NCI-H1436 (cell line): ENCODE measurements at regions not wholly inside any gene's neighbourhood (a gene's known extent, or its start where the extent isn't known, plus 50 kb on each side); places are given as distances from the start of the nearest gene placed in this dataset.
A peak's percentile ranks its signal among the peaks of the same experiment; 100 is the strongest.

ENCODE experiments used
- DNase-seq: peaks from one replicate; lab custom pipeline; 2025; lab: John Stamatoyannopoulos, UW

DNA sequence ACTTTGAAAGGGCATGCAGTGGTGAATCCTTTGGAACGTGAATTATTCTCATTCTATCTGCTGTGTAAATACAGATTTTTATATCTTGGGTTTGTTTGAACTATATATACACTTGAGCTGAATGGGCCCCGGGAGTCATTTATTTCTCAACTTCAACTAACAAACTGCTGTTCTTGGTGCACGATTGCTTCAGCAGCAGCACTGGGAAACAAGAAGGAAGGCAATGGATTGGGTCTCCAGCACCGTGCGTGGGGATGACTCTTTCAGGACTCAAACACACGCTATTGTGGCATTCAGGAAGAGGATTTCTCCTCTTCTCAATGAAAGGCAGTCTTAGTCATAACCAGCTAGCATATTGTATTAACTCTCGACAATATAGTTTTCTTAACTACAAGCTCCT lies 226.0 kb upstream of the NFE2L3 start:
- DNase-seq: no peak

DNA sequence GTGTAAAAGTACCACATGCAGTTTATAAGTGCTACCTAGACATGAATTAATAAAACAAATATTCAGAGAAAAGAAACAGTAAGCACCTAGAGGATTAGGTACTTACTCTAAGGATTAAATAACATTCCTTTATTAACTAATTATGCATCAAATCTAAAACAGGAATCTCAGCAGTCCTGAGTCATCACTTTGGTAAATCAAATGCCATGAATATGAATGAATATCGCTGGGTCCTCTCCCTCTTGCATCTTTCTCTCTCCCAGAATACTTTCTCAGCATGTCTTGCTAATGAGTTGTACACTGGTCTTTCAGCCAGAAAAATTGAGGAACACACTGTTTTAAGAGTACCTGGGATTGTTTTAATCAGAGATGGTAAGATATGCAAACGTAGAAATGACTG lies 225.5 kb upstream of the NFE2L3 start:
- DNase-seq: no peak

DNA sequence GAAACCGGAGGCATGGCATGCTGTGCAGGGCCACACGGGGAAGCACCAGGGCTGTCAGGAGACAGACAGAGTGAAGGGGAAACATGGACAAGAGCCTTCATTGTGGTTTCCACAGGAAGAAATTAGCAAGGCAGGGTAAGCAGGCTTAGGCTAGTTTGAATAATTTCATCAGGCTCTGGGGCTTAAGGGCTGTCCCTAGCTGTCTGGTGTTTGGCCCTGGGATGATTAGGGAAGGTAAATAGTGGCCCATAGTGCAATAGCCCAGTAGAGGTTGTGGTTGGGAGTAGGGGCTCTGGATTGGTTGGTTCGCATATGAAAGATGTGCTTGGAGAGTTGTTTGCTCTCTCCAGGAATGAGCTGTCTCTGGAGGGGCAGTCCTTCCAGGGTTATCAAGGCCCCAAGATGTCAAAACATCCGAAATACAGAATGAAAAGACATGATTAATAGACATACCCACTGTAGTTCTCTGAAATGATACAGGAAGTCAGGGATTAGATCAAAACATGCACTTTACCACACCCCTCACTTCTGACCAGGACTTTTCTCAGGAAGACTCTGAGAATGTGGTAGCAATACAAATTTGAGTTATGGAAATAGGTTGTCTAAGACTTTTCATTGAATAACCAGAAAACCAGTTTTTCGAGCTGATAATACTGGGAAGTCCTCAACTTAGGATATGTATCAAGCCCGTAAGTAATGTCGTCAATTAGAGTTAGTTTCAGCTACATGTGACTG lies 224.9 kb upstream of the NFE2L3 start:
- DNase-seq: no peak

DNA sequence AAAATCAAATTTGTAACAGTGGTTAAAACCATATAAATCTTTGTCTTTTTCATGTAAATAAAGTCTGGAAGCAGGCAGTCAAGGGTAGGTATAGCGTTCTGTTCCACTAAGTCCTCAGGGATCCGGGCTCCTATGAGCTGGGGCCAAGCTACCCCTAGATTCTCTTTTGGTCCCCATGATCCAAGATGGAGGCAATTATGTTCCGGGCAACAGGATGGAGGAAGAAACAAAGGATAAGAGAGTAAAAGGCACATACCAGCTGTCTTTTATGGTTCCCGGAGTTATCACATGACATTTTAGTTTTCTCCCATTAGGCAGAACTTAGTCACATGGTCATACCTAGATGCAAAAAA lies 224.4 kb upstream of the NFE2L3 start:
- DNase-seq: no peak

DNA sequence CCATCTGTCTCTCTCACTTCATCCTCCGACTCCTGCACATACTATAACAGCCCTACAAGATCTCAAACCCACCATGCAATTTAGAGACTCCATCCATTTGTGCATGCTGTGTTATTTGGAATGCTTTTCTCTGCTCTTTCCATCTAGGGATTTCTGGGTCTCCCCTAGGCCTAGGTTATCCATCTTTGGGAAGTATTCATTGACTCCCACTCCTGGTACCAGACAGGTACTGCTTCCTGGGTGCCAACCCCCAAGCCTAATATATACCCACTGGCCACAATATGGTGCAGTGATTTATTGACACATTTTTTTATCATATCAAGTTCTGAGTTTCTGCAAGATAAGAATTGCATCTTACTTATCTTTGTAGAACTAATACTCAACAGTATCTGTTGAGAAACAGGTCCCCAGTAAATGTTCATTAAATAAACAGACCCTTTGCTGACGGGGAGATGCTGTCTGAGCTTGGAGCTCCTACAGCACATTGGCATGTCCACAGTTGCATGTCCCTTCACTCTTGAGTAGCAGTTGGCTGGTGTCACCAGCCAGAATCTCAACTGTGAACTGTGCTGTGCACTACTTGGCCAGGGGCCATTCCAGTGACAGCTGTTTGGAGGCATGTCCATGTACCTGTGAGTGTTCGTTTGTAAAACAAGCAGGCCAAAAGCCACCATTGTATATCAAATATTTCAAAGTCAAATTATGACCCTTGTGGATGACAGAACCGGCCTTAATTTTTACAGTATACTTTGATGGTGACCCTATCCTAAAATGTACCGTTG lies 223.3 kb upstream of the NFE2L3 start:
- DNase-seq: no peak

DNA sequence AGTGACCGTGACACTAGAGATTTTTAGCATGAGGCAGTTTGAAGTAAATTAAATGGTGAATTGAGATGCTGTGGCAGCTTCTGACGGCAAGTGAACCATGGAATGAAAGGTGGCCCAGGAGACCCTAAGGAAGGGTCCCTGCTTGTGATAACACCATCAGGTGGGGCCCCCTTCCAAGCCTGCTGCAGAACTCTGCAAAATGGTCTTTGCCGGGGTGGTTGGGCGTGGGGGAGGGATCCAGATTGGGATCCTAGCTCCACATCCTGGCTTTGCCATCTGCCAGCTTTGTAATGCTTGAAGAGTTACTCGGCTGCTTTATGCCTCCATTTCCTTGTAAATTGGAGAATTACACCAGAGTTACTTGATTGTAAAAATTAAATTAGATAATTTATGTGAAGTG lies 222.6 kb upstream of the NFE2L3 start:
- DNase-seq: no peak

DNA sequence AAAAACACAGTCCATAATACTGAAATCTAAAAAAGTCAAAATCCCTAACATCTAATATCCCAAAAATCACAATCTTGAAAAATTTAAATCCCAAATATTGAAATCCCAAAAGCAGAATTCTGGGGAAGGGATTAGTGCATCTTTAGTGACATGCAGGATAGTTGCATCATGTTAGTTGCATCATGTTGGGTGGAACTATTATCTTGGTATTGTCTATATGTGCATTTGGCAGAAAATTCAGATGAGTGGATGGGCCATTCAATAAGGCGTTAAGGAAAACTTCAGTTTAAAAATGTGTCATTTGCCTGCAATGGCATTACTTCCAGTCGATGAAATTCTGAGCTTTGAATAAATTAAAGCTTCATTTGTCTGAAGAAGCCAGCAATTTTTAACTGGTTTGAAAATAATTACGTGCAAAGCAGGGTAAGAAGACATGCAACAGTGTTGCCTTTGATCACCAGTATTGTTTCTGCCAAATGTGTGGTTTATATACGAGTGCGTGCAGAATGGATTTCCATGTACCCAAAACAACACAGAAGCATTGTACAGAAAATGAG lies 221.4 kb upstream of the NFE2L3 start:
- no peak for DNase-seq

DNA sequence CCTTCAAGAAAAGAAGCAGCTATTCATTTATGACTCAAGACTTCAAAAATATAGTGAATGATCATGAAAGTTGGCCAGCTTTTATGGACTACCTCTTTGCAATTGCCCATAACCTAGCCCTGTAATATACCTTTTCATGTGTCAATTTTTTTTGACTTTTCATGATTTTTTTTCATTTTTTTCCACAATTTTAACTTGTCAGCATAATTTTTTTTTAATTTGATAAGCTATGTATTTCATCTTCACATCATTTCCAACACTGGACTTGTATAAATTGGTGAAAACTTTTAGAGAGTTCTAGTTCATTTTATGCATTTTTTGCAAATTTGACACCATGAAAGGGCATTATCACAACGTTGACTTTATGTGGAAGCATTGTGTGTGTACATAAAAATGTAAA lies 220.8 kb upstream of the NFE2L3 start:
- DNase-seq: no peak

DNA sequence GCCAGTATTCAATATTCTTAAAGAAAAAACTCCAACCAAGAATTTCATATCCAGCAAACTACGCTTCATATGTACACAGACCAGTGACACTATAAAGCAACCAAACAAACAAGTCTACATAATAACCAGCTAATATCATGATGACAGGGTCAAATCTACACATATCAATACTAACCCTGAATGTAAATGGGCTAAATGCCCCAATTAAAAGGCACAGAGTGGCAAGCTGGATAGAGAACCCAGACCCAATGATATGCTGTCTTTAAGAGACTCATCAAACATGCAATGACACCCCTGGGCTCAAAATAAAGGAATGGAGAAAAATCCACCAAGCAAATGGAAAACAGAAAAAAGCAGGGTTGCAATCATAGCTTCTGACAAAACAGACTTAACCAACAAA lies 218.1 kb upstream of the NFE2L3 start:
- no peak for DNase-seq

DNA sequence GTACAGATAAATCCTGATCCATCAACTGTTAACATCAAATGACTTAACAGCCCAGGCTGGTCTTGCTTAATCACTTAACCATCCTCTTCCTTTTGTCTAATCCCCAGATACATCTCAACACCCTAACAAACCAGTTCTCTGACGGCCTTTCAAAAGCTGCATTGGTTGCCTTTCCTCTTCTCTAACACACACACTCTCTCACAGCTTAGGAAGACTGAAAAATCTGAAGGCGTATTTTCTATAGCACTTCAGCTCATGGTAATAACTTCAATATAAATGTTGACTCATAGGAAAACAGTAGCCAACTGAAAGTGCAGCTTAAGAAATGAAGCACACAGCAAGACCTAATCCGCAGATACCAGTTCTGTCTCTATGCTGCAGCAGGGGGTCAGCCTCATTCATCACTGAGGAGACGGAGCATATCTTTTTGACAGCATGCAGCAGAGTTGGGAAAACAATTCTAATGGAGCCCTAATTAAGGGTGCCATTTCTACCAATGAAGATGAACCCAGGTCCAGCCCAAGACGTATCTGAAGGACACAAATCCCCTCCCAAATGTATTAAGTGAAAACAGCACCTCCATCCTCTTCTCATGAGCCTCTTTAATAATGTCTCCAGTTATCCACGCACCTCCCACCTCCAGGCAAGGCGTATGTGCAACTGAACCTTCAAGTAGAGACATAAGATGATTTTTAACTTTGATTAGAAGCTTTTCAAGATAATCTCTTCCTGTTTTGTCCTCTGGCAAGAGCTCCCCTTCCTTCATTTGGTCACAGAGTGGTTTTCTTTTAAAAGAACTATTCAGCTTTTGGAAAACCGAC lies 211.7 kb upstream of the NFE2L3 start:
- no peak for DNase-seq

DNA sequence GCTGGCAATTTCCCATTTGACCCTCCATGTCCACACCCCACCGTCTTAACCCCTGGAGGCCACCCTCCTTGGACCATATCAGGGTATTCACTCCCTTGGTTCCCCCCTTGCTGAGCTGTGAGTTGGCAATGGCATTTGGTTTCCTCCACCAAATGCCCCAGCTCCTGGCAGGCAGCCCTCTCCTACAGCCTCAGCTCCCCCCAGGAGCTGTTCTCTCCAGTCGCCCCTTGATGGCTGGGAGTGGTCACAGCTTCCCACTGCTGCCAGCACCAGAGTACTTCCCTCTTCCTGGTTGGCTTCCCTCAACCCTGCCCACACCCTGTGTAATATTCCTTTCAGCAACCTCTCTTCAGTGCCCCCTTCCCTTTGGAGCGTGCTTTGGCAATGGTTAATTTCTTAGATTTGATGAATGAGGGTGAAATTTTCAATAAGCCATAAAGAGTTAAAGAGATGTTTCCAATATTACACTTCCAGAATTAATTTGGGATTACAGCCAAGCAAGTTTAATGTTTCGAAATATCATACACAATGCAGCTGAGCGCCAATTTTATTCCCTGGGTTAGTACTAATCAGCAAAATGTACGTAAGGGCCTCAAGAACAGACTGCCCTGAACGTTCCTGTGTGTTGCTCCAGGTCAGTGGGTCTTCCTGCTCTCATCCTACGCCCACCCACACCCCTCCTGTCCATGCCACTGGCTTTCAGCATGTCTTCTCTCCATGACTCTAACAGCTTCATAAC lies 207.1 kb upstream of the NFE2L3 start:
- DNase-seq: no peak

DNA sequence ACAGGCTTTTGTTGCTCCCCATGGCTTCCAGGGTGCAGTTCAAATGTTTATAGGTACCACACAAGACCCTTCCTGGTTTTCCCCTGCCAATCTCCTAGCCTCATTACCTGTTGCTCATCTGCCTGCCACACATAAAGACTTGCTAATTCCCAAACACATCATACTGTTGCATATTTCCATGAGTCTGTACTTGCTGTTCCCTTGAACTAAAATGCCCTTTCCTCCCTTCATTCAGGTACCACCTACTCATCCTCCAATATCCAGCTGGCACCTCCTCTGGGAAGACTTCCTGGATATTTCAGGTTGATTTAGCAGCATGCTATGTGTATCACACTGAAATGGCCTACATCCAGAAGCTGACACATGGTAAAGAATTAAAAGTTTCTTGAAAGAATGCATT lies 206.4 kb upstream of the NFE2L3 start:
- no peak for DNase-seq

DNA sequence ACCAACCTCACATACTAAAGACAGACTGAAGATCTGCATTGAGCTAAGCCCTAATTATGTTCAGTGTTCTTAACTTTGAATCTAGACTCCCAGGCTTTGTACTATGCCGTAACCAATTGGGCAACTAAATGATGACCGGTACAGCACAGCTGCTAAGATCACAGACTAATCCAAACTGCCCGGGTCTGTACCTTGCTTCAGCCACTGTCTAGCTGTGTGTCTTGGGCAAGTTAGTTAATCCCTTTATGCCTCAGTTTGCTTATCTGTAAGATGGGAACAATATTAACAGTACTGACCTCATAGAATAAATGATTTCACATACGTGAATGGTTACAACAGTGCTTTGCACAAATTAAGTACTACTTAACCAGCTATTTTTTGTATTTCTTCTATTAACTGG lies 205.8 kb upstream of the NFE2L3 start:
- DNase-seq: no peak

DNA sequence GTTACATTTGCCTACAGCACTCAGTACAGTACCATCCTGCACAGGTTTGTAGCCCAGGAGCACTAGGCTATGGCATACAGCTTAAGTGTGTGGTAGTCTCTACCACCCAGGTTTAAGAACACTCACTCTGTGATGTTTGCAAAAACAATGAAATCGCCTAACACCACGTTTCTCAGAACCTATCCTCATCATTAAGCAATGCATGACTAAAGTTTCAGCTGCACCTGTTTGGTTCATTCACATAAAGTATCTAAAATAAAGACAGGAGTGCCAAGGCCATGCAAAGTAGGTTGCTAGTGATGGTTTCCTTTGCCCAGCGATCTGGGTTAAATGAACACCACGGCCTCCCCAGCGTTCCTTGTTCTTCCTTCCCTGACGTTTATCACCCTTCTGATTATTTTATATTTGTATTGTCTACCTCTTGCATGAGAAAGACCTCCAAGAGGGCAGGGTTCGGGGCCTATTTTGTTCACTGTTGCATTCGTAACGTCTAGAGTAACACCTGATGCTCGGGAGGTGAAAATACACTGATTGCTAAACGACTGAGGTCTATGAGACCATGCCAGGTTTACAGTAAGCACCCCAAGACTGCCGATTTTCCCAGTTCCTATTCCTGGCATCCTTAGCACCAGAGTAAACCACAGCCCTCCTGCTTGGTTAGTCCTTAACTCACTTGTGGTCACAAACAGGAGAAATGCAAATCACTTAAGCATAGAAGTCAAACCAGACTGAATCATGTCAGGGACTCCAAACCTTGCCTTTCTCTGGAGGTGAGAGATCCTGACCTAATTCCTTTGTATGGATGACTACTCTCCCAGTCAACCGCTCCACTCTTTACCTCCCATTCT lies 204.1 kb upstream of the NFE2L3 start:
- DNase-seq: no peak

DNA sequence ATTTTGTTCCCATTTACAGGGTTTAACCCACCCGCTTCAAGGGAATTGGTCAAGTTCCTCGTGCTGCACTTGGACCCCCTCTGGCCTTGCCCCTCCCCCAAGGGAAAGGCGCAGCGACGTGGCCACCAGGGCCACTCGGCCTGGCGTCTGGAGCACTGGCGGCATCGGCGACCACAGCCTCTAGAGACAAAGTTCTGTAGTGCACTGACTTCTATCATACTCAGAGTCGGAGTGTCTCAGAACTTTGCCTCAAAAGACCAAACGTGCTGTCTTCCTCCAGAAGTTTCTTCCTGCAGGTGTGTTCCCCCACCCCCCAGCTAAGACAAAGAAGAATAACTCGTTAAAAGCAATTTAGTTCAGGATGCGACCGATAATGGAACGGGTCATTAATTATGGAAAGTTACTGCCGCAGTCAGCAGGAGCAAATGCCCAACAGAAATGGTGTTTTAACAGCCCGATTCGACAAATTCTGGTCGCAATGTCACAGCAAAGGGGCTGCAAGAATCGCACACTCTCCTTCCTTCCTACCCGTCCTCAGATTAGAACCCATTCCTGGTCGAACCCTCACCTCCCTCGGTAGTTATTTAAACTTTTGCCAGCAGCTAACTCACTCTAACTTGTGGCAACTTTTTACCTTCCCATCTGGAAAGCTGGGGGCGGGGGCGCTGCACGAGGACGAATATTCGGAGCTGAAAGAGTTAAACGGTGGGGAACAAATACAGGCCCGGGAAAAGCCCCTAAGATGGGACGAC lies 202.1 kb upstream of the NFE2L3 start:
- DNase-seq: no peak

DNA sequence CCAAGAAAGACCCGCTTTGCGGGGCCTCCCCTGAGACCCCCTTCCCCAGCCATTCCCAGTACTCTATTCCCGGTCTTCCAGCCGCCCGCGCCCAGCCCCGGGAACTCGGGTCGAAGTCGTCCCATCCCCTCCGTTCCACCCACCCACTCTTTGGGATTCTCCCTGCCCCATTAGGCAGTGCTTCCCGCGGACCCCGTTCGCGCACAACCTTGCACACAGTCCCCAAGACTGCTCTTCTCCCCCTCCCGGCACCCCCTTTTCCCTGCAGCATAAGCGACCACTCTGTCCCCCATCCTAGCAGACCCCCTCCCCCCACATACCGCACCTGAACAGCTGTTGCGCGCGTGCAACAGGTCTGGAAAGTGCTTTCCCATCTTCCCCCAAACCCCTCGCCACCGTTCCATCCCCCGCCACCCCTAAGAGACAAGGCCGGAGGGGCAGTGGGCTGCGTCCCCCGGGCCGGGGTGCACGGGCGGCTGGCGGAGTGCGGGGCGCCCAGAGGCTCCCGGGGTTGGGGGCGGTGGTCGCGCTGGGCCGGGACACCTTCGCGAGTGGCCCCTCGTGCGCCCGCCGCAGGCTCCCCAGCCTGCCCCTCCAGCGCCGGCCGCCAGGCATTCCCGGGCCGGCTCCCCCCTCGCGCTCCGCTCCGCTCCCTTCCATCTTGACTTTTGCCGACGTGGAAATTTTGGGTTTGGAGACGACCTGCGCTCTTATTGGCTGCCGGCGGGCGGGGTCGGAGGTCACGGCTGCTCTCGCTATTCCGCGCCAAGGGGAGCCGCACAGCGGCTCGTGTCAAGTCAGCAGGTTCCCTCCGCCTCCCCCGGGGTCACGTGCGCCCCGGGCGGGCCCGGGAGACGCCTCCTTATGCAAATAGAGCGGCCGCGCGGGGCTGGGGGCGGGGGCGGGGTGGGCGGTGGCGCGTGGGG lies 201.2 kb upstream of the NFE2L3 start:
- DNase-seq: peak; percentile 93

DNA sequence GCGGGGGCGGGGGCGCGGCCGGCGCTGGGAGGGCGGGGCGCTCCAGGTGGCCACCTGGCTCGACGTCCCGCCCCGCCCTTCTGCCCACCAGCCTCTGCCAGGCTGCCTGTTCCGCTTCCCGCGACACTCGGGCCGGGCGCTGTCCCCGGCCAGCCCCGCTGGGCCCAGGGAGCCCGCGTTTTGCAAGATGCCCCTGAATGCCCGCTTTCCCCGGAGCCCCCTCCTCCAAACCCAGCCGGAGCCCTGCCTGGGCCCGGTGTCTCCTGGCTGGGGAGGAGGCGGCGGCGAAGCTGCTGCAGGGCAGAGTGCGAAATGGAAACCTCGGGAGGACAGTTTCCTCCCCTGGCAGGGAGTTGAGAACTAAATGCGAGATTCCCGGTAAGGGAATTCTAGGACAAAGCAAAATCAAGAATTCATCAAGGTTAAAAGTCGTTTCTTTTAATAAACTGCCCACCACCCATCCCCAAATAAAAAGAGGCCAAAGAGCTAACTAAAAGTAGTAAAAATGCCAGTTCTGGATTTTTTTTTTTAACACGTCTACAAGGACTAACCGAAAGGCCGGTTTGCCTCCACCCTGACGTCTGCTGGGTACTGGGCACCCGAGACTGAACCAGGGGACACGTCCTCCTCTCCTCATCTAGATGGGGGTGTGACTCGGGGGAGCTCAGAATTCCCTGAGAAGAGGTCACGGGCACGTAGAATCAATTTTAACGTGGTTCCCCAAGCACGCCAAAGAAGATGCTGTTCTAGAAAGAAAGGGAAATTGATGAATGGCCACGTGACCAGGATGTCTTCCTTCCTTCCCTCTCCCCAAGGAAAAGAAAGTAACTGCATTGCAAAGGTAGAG lies 200.4 kb upstream of the NFE2L3 start:
- peak; percentile 13 for DNase-seq
